IMR-90 (cell line): ENCODE measurements at regions not wholly inside any gene's neighbourhood (a gene's known extent, or its start where the extent isn't known, plus 50 kb on each side); places are given as distances from the start of the nearest gene placed in this dataset.

Source experiments
- ATAC-seq: fragments of 200-7000 bp; cut with Tn5 transposase; 2 replicates; pipeline ENCODE4 v1.9.1; 2020; ENCODE audit warnings: low read depth, mild to moderate bottlenecking, moderate library complexity
- BruUV-seq: library from RNA; stranded (reverse); fragments of 400-500 nt; replicated peaks from 2 replicates; lab custom pipeline; 2021; lab: Mats Ljungman, UMichigan
- CTCF ChIA-PET: fragments of 300-600 bp; formaldehyde crosslinking; extraction: SDS; loops from one replicate; lab custom pipeline; 2021; ENCODE audit warnings: antibody characterized with exemption; lab: Yijun Ruan, JAX
- POLR2A ChIA-PET: fragments of 300-600 bp; sonication (Branson Sonifier 250); formaldehyde crosslinking; loops from one replicate; lab custom pipeline; 2022; ENCODE audit warnings: antibody characterized with exemption; ENCODE audit not compliant: unreplicated experiment; lab: Charles Lee
- DNase-seq: peaks from one replicate; pipeline ENCODE4 v3.0.0; 2013
- H2AFZ ChIP-seq: replicated peaks from 2 replicates; pipeline ENCODE3; 2013; ENCODE audit warnings: low read length, mild to moderate bottlenecking; ENCODE audit not compliant: poor library complexity
- H2AK5ac ChIP-seq: 2 replicates; pipeline ENCODE4 v1.6.1; 2013; ENCODE audit warnings: low read depth, low read length, inconsistent platforms
- H2AK9ac ChIP-seq: replicated peaks from 2 replicates; pipeline ENCODE3; 2013; ENCODE audit warnings: mild to moderate bottlenecking, low read depth, low read length, moderate library complexity; ENCODE audit not compliant: poor library complexity
- H2BK120ac ChIP-seq: 2 replicates; pipeline ENCODE4 v1.6.1; 2013; ENCODE audit warnings: low read depth, low read length, inconsistent platforms
- H2BK15ac ChIP-seq: 3 replicates; pipeline ENCODE4 v1.6.1; 2013; ENCODE audit warnings: low read depth, low read length, inconsistent platforms
- H2BK20ac ChIP-seq: 2 replicates; pipeline ENCODE4 v1.6.1; 2013; ENCODE audit warnings: low read depth, mild to moderate bottlenecking, inconsistent platforms, low read length, moderate library complexity
- H2BK5ac ChIP-seq: 2 replicates; pipeline ENCODE4 v1.6.1; 2013; ENCODE audit warnings: mild to moderate bottlenecking, low read depth, low read length, inconsistent platforms; ENCODE audit not compliant: poor library complexity, severe bottlenecking
- H3K14ac ChIP-seq: replicated peaks from 2 replicates; pipeline ENCODE4 v1.6.1; 2013; ENCODE audit warnings: low read depth, low read length, inconsistent platforms
- H3K18ac ChIP-seq: 2 replicates; pipeline ENCODE4 v1.6.1; 2013; ENCODE audit warnings: low read depth, low read length, control low read depth
- H3K23ac ChIP-seq: 2 replicates; pipeline ENCODE4 v1.6.1; 2013; ENCODE audit warnings: low read depth, low read length, inconsistent platforms
- H3K27ac ChIP-seq: 2 replicates; pipeline ENCODE4 v1.5.1; 2013; ENCODE audit warnings: mild to moderate bottlenecking, control low read depth, low read length; ENCODE audit not compliant: insufficient read depth
- H3K27me3 ChIP-seq: 2 replicates; pipeline ENCODE4 v1.6.1; 2013; ENCODE audit warnings: low read length; ENCODE audit not compliant: control insufficient read depth, insufficient read depth
- H3K36me3 ChIP-seq: 2 replicates; pipeline ENCODE4 v1.6.1; 2013; ENCODE audit warnings: low read length, mixed read lengths; ENCODE audit not compliant: control insufficient read depth, insufficient read depth
- H3K4ac ChIP-seq: 2 replicates; pipeline ENCODE4 v1.6.1; 2013; ENCODE audit warnings: low read depth, low read length, inconsistent platforms
- H3K4me1 ChIP-seq: 2 replicates; pipeline ENCODE4 v1.6.1; 2013; ENCODE audit warnings: low read length, mixed read lengths; ENCODE audit not compliant: control insufficient read depth, insufficient read depth
- H3K4me2 ChIP-seq: 2 replicates; pipeline ENCODE4 v1.6.1; 2013; ENCODE audit warnings: low read depth, mild to moderate bottlenecking, control low read depth, low read length, moderate library complexity
- H3K4me3 ChIP-seq: 2 replicates; pipeline ENCODE4 v1.5.1; 2013; ENCODE audit warnings: low read depth, mild to moderate bottlenecking, control low read depth, low read length, moderate library complexity; ENCODE audit not compliant: insufficient read depth
- H3K56ac ChIP-seq: 2 replicates; pipeline ENCODE4 v1.6.1; 2013; ENCODE audit warnings: low read length, inconsistent platforms; ENCODE audit not compliant: insufficient read depth; ENCODE audit errors: extremely low read depth
- H3K79me1 ChIP-seq, 2 experiments: 2 replicates each; pipeline ENCODE4 v1.6.1; 2013; ENCODE audit warnings: low read length in 2 of 2, inconsistent platforms in 1 of 2, low read depth in 1 of 2
- H3K9ac ChIP-seq: 2 replicates; pipeline ENCODE4 v1.6.1; 2013; ENCODE audit warnings: low read depth, low read length, control low read depth
- H3K9me1 ChIP-seq: 2 replicates; pipeline ENCODE4 v1.6.1; 2013; ENCODE audit warnings: low read length, inconsistent platforms; ENCODE audit not compliant: insufficient read depth
- H3K9me3 ChIP-seq: 2 replicates; pipeline ENCODE4 v1.6.1; 2013; ENCODE audit warnings: low read length; ENCODE audit not compliant: control insufficient read depth, insufficient read depth
- H4K20me1 ChIP-seq: 2 replicates; pipeline ENCODE4 v1.6.1; 2013; ENCODE audit warnings: low read length, inconsistent platforms; ENCODE audit not compliant: insufficient read depth
- H4K5ac ChIP-seq: 2 replicates; pipeline ENCODE4 v1.6.1; 2013; ENCODE audit warnings: mild to moderate bottlenecking, low read depth, low read length, control low read depth
- H4K8ac ChIP-seq, 2 experiments: 2 replicates each; pipeline ENCODE4 v1.6.1; 2013; ENCODE audit warnings: low read depth in 2 of 2, low read length in 2 of 2, control low read depth in 1 of 2, inconsistent platforms in 1 of 2
- H4K91ac ChIP-seq: 2 replicates; pipeline ENCODE4 v1.6.1; 2013; ENCODE audit warnings: low read depth, low read length, inconsistent platforms; ENCODE audit not compliant: insufficient read depth
- BHLHE40 ChIP-seq: fragments of 150-350 bp; IDR thresholded peaks from 2 replicates; pipeline ENCODE4 v1.6.1; 2016; ENCODE audit warnings: mild to moderate bottlenecking, low read depth, low read length
- CTCF ChIP-seq: conservative IDR thresholded peaks from 2 replicates; pipeline ENCODE4 v1.5.1; 2012; ENCODE audit warnings: mild to moderate bottlenecking, low read depth, low read length, improper control_type of control experiment
- MAFK ChIP-seq: IDR thresholded peaks from 2 replicates; pipeline ENCODE4 v1.6.1; 2012; ENCODE audit warnings: low read depth, low read length, improper control_type of control experiment
- WGBS, 2 experiments: methylation state at CpG; one replicate each; pipeline versions ENCODE4 v1.1.5 to v1.1.7; 2013; ENCODE audit warnings: missing lambda C conversion rate in 2 of 2; ENCODE audit not compliant: insufficient read length in 1 of 2; ENCODE audit errors: extremely low coverage in 2 of 2; 5-methylcytosine and 5-hydroxymethylcytosine counted together
- dilution Hi-C: fragments of 300-500 bp; cut with HindIII; formaldehyde crosslinking; loops from one replicate; pipeline ENCODE4 v1.14.3; 2018; ENCODE audit warnings: low sequenced_read_pairs; ENCODE audit not compliant: unreplicated experiment
- in situ Hi-C: fragments of 300-500 bp; cut with MboI; formaldehyde crosslinking; loops from 3 replicates; pipeline ENCODE4 v1.14.3; 2019; ENCODE audit warnings: low sequenced_read_pairs, inconsistent platforms, mixed read lengths
- intact Hi-C: fragments of 100-400 bp; cut with micrococcal nuclease; formaldehyde crosslinking; loops from 2 replicates; pipeline ENCODE4 v1.10.0; 2022

DNA sequence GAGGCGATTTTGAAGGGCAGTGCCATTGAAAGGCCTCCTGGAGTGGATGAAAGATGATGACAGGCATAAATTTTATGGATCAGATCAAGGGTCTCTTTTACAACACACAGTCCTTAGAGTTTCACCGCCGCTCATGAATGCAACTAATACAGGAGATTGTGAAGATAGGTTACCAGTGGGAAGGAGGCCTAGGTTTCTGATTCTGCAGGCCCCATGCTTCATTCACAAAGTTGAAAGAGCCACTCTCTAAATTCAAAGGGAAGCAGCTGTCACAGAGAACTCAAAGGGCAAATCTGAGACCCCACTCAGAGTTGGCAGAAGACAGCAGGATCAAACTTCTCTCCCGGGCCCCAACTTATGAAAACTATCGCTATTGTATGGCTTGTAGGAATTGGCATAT lies 137.6 kb downstream of the MAP3K7 start:
- no peak overlapping the region for H3K18ac ChIP-seq
- no peaks in the 10 kb centered on the region for H4K20me1 ChIP-seq
- no peak overlapping the region for H3K14ac ChIP-seq
- no peak overlapping the region for H2AK5ac ChIP-seq
- no peaks in the 10 kb centered on the region for H3K9me3 ChIP-seq
- H2AFZ ChIP-seq = no peak overlapping the region
- 100% methylated on average over 1 of the region's 5 CpGs; no CpG with 5 or more reads in 1 of the 2 experiments for WGBS, 2 experiments
- no peak overlapping the region for H2BK15ac ChIP-seq
- H4K5ac ChIP-seq = no peak overlapping the region
- no peak overlapping the region for H2BK120ac ChIP-seq
- TF ChIP-seq MAFK = no peak
- TF ChIP-seq CTCF = no peak
- no peak for TF ChIP-seq BHLHE40
- no peaks in the 10 kb centered on the region for H3K4me1 ChIP-seq
- no peak overlapping the region for H2BK20ac ChIP-seq
- POLR2A ChIA-PET = no interaction called here
- no peaks in the 10 kb centered on the region for H3K36me3 ChIP-seq
- H3K27ac ChIP-seq = no peak overlapping the region
- H3K23ac ChIP-seq = no peak overlapping the region
- H3K56ac ChIP-seq = no peak overlapping the region
- in situ Hi-C loops (no loop called here), intact Hi-C loops (no loop called here), dilution Hi-C loops (no loop called here)
- ATAC-seq = no peak
- no peak overlapping the region for H4K8ac ChIP-seq
- no peak overlapping the region for H3K4me2 ChIP-seq
- DNase-seq = no peak
- H2BK5ac ChIP-seq = no peak overlapping the region
- CTCF ChIA-PET = no interaction called here
- no peak overlapping the region for H4K91ac ChIP-seq
- no peaks in the 10 kb centered on the region for H3K9me1 ChIP-seq
- peaks cover 10% of the 10 kb centered on the region for H3K27me3 ChIP-seq
- no peak overlapping the region for H3K4ac ChIP-seq
- BruUV-seq = no TSS peak
- no peak overlapping the region for H3K9ac ChIP-seq
- no peak overlapping the region for H2AK9ac ChIP-seq
- no peak overlapping the region for H3K4me3 ChIP-seq
- H3K79me1 ChIP-seq = no peaks in the 10 kb centered on the region
